ENCODE measurements at regions not wholly inside any gene's neighbourhood (a gene's known extent, or its start where the extent isn't known, plus 50 kb on each side); places are given as distances from the start of the nearest gene placed in this dataset.

DNA sequence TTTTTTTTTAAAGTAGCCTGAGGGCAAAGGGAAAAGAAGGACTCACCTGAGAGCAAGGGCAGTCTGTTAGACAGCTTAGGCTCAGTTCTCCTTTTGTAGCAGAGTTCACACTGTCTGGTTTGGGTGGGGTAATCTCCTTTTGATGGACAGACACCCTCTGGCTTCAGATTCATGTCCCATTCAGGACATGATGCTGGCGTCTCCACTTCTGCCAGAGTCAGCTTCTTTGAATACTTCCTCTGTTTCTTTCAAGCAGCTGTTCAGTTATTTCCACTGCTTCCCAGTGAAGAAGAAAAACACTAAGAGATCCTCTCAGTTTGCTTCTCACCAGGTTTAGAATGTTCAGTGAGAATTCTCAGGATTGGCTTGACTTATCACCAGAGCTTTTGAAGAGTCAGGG is 79.0 kb upstream of the HSD17B12 start:
- DNase-seq = no peak
- intact Hi-C loops (cut with DNase I) = no loop called here

DNA sequence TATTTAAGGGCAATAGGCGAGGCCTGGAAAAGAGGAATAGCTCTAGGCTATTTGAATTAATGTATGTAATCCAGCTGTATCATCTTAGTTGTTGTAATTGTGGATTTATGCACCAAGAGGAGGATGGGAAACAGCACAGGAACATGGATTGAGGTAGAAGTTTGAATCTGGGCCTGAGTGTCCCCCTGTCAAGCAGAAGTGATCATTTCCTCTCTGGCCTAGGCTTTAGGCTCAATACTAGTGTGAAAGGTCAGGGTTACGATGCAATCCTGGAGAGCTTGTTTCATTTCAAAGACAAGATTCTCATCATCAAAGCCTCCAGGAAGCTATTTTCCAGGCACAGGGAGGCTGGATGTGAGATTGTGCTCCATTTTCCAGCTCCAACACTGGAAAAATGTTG is 77.9 kb upstream of the HSD17B12 start:
- intact Hi-C loops (cut with DNase I) = no loop called here
- no peak for DNase-seq

DNA sequence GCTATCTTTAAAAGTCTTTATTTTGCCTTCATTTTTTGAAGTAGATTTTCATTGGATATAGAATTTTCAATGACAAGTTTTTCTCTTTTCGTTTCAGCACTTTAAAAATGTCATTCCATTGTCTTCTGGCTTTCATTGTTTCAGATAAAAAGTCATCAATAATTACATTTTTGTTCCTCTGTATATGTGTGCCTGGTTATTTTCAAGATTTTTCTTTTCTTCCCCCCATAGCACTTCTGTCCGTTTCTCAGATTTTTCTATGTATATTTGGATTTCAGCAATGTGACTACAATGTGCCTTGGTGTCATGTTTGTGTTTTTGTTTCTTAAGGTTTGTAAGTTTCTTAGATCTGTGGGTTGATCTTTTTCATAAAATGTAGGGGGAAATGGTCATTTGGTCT is 66.3 kb upstream of the HSD17B12 start:
- intact Hi-C loops (cut with DNase I) = no loop called here
- DNase-seq = no peak

DNA sequence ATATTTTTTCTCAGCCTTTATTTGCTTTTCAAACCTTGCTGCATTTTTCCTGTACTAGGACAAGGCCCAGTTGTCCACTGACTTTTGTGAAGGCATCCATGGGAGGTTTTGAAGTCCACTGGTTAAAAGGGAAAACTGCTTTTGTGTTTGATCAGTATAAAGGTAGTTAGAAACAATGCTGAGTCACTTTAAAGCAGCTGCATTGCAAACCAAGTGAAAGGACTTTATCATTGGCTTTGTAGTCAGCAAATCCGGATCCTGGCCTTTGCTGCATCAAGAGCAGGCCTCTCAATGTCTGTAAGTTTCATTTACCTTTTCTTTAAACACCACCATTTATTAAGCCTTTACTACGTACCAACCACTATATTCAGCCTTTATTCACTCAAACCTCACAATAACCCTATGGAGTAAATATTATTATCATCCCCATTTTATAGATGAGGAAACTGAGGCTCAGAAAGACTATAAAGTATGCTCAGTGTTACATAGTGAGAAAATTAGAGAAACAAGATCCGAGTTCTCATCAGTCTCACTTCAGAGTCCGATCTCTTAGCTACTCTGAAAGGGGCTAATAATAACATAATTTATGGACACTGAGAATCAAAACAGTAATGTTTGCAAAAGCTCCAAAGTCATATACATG is 60.6 kb upstream of the HSD17B12 start:
- no peak for DNase-seq
- intact Hi-C loops (cut with DNase I) = no loop called here

DNA sequence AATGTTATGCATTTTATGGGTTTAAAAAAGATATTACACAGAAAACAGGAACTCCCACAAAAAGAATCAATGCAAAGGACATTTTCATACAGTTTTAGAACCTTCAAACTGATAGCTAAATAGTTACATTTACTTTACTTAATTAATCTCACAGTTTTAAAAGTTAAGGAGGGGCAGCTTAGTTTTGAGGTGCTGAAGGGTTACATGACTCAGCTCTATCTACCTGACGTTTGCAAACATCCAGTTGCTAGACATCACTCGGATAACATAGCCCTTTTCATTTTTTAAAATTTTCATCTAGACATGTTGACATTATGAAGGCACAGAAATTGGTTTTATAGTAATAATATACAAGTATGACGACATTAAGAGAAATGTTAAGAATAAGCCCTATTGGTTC is 53.7 kb upstream of the HSD17B12 start:
- intact Hi-C loops (cut with DNase I) = no loop called here
- no peak for DNase-seq

All from posterior cingulate gyrus (tissue), 11 donors.